GM19035 (cell line): ENCODE measurements at regions not wholly inside any gene's neighbourhood (a gene's known extent, or its start where the extent isn't known, plus 50 kb on each side); places are given as distances from the start of the nearest gene placed in this dataset.

Experiments
- ATAC-seq: cut with Tn5 transposase; IDR thresholded peaks from one replicate; pipeline ENCODE4 v1.9.1; 2021; ENCODE audit not compliant: unreplicated experiment

DNA sequence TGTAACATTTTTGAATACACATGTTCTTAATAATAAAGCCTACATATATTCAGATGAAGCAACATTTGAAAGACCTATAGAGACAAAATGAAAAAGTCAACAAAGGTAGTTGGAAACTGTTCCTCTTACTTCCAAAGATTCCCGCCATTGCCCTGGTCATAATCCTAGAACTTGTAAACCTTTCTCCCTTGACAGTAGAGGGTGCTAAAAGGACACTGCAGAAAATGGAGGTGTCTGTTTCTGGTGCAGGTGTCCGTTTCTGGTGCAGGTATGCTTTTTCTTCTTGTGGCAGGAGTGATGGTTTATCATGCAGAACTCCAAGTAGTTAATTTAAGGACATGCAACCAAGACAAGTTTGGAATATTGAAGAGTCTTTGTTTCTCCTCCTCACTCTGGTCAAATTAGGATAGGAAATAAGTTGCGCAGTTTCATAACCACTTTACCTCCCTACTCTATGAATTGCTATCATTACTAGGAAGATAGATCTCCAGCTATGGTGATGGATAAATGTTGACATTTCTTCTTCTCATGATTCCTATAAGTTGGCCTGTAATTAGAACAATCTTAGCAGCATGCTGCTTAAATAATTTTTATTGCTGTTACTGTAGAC lies 56.0 kb upstream of the FAM174A start:
- no peak for ATAC-seq

- ATAC-seq, result no peak
Measured at GRCh38 chr5:100472091-100472490, 63.1 kb upstream of the FAM174A start.

GRCh38 chr5:100469767-100470166 lies 65.4 kb upstream of the FAM174A start:
- no peak for ATAC-seq

- ATAC-seq, result no peak
Measured at GRCh38 chr5:100464418-100464817, 70.8 kb upstream of the FAM174A start.

GRCh38 chr5:100456615-100457014 lies 78.6 kb upstream of the FAM174A start:
- ATAC-seq, result no peak

GRCh38 chr5:100452126-100452525 lies 83.0 kb upstream of the FAM174A start:
- ATAC-seq, result no peak

GRCh38 chr5:100448111-100448528 lies 87.1 kb upstream of the FAM174A start:
- ATAC-seq, result no peak

GRCh38 chr5:100446879-100447430 lies 88.2 kb upstream of the FAM174A start:
- ATAC-seq, result no peak

GRCh38 chr5:100444961-100445360 lies 90.2 kb upstream of the FAM174A start:
- no peak for ATAC-seq

DNA sequence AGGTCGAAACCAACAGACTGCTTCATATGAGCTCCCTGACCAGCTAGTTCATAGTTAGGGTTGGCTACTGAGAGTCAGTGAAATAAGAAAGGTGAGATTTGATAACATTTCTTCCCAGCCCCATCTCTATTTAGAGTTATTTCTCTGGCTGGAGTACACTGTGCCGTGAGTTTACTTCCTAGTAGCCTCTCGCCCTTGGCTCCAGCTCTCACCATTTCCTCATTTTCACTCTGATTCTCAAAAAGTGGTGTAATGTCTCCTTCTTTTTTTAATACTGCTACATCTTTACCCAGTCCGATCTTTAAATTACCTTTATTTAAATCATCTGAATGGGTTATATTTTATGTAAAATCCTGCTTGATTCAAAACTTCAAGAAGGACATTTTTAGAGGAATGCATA lies 100.4 kb upstream of the FAM174A start:
- no peak for ATAC-seq

DNA sequence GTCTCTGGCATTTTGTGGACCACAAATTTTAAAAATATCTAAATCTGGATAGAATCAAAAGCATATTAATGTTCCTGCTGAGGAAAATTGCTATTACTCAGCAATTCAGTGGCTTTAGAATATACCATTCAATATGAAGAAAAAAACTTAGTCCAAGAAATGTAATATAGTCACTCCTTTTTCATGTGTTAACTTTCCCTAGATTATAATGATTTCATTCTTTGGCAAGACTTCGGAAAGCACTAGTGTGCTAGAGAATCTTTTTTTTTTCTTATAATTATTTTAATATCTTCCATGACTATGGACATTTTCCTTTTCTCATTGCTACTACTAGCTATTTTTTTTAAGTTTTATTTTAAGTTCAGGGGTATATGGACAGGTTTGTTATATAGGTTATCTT lies 102.4 kb upstream of the FAM174A start:
- no peak for ATAC-seq

DNA sequence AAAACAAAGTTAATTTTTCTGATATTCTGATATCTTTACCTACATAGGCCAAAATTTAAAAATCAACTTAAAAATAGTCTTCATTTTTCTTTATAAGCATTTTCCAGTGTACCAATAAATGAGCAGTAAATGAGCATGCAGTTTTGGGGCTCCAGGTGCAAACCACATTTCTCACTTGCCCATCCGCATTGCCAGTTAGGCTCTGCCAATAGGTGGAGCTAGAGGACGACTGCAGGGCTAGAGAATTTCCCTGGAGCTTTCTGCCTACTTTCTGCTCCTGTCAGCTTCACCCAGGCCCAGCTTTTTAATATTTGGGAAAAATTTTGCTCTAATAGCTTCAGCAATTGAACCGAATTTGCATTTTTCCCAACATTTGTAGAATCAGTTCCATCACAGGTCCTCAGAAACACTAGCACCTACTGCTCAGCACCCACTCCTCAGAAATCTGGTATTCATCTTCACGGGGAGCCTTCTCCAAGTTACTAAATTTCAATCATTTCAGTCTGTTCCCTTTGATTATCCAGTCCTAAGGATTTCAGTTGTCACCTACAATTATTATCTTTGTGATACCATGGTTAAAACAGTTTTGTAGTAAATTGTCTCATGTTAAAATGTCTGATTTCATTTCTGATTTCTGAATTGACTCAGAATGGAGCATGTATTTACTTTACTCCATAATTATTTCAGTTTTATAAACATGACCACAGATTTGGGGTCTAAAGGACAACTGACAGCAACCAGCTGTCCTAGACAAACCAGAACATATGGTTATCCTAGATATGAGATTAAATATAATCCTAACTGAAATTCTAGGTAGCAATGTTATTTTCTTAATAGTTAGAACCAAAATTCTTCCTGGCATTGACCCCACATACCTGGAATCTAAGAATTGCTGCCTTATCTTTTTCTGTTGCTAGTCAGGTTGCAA lies 104.6 kb upstream of the FAM174A start:
- peak; percentile 89 for ATAC-seq

DNA sequence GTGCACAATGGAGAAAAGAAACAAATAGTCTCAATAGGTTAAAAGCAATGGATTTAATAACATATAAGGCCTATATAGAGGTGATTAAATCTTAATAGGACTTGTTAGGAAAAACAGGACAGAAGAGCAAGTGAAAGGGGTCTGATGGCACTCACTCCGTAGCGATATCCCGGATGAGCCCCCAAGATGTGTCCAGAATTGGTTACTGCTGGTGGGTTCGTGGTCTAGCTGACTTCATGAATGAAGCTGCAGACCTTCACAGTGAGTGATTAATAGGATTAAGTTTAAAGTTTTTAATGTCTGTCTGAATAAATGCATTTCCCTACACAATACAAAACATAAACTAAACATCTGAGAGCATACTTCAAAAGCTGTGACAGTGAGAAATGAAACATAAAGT lies 110.4 kb upstream of the FAM174A start:
- no peak for ATAC-seq

DNA sequence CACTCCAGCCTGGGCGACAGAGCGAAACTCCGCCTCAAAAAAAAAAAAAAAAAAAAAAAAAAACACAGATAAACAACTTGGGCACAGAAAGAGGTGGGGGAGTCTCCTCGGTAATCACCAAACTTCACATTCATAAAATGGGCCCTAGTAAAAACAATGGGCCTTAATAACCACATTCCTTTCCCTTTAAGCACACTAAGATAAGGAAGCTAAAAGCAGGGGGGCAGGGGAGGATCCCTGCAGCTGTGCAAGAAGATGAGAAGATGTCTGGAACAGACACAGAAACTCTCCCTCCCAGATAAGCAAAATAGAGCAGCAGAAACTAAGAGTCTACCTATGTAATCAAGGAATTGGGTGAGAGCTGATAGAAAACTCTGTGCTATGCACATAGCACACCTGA lies 111.2 kb upstream of the FAM174A start:
- no peak for ATAC-seq

DNA sequence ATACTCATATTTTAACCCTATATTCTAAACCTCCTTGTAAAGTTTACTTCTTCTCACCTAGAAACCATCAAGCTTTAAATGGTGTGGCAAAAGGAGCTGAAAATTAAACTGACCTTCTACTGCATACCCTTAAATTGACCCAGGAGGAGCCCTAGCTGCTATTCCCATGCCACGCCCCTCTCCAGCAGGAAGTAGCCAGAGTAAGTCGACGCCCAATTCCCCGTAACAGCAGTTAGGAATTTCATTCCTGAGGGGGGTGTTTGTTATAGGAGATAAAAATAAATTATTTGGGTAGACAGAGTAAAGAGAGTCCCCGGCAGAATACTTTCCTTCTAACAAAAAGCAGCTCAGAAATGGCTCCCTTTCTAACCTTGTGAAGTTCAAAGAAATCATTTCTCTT lies 111.8 kb upstream of the FAM174A start:
- ATAC-seq, result no peak

DNA sequence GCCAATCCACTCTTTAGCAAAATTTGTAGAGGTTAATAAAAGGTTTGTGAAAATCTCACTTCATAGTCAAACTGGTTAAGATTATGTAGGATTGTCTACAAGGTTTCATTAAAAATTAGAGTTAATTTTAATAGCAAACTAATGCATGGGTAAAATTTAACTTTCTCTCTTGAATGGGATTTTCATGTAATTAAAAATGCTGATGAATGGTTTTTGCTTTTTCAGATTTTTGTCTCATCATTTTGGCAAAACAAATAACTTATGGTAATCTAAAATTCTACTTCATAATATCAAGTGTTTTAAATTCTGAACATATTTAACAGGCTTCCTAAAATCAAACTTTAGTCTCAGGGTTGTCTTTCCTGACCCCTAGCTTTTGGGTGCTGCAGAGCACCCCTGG lies 113.8 kb upstream of the FAM174A start:
- ATAC-seq, result no peak

DNA sequence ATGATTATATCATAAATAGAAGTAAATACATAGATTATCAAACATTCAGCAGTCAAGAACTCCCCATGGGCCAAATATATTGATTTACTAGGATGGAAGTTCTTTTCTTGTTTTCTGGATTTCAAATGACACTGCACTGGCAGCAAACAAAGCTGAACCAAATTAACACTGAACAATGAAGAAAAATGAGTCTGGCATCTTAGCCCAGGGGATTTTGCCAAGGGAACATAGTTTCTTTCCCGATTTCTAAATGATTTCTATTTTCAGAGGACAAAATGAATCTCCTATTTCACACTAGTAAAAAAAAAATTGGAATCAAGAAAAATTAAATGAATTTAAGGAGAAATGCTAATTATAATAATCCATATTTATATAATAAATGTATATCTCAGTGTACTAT lies 116.9 kb upstream of the FAM174A start:
- ATAC-seq, result no peak

DNA sequence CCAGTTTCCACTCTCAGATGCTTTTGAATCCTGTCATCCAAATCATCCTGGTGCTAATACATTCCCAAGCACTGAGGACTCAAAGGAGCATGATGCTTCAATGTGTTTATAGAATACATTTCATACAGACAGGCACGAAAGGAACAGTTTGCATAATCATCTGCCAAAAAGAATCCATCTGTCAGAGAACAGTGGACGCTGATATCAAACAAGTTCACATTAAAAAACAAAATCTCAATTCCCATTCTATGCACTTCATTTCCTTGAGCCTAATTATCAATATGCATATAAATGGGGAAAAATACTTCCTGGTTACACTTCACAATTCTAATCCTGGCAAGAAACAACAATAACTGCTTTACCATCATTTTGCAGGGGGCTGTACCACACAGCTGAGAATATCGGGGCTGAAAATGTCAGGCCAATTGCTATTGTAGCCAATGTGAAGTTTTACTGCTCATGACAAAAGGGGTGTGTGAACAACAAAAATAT lies 125.5 kb upstream of the FAM174A start:
- no peak for ATAC-seq

GRCh38 chr5:100407053-100407452 lies 128.1 kb upstream of the FAM174A start:
- no peak for ATAC-seq

- ATAC-seq, result no peak
Measured at GRCh38 chr5:100406640-100407039, 128.5 kb upstream of the FAM174A start.

GRCh38 chr5:100402071-100402470 lies 133.1 kb upstream of the FAM174A start:
- ATAC-seq, result no peak

DNA sequence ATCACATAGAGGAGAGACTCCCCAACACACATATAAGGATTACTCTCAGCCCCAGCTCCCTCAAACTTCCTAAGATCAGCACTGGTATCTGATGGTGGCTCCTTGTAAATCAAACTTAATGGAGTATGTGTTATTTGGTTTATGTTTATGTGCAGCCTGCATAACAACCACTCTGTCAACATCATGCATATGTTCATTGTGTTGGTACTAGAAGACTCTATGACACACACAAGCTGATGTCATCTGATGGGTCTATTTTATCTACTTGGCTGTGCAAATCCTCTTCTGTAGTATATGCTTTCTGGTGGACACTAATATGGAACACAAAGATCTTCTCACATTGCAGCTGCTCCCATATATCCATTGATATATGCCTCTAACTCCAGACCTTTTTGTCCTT lies 134.0 kb upstream of the FAM174A start:
- ATAC-seq, result no peak
